Superior temporal gyrus (tissue), 1 donor: ENCODE measurements at regions not wholly inside any gene's neighbourhood (a gene's known extent, or its start where the extent isn't known, plus 50 kb on each side); places are given as distances from the start of the nearest gene placed in this dataset.

Experiments used
- DNase-seq: peaks from one replicate; pipeline ENCODE4 v3.0.0-alpha.2; 2016; ENCODE audit errors: extremely low spot score

DNA sequence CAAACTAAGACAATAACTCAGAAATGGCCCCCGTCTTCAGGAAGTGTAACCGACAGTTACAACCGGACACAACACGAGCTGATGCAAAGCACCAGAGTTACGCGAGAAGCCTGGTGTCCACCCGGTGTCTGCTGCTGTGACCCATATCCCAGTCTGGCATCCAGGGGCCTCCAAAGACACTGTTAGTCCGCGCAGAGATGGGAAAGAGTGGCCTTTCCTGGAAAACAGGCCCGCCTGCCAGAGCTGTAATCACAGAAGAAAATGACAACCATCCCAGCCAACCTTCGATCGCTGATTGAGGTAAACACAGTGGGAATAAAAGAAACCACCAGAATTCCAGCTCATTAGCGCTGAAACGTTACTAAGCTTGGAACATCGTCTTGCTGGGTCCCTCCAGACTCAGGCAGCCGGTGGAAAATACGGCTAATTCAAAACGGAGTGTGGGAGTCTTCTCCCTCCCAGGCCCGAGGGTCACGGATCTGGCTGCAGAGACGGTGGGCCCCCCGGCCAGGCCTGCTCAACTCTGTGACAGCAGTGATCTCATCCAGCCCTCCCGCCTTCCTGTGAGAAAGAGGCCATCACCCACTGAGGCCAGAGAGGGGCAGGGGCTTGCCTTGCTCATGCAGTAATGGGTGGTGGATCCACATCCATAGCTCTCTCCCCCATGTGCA, 273.9 kb upstream of the RTL1 start:
- no peak for DNase-seq

DNA sequence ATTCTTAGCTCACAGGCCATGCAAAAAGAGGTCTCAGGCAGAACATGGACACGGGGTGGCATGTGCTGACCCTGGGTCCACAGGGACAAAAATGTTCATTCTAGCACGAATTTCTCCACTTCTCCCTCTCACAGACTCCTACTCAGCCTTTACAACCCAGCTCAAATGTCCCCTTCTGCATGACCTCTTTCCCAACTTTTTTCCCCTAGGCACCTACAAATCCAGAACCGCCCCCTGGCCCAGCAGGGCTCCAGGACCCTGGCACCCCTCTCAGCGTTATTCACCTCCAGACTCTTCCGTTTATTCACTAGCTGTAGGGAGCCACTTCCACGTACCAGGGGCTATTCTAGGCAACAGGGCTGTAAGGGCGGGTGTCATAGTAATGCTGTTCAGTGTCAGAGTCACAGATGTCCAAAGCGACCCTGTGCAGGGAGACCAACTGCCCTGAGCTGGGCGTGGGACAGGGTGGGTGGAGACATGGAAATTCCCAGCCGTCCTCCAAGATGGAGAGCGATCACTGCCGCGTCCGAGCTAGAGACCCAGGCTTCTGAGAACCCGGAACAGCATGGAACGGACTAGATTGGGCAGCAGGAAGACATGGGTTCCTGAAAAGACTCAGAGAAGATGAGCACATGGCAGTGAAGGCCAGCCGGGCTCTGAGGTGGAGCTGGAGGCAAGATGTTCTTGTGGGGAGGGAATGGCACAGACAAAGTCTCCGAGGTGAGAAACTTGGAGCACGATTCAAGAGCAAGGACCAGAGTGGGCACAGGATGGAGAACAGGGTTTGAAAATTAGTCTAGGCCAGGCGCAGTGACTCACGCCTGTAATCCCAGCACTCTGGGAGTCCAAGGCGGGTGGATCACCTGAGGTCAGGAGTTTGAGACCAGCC, 274.9 kb upstream of the RTL1 start:
- no peak for DNase-seq

DNA sequence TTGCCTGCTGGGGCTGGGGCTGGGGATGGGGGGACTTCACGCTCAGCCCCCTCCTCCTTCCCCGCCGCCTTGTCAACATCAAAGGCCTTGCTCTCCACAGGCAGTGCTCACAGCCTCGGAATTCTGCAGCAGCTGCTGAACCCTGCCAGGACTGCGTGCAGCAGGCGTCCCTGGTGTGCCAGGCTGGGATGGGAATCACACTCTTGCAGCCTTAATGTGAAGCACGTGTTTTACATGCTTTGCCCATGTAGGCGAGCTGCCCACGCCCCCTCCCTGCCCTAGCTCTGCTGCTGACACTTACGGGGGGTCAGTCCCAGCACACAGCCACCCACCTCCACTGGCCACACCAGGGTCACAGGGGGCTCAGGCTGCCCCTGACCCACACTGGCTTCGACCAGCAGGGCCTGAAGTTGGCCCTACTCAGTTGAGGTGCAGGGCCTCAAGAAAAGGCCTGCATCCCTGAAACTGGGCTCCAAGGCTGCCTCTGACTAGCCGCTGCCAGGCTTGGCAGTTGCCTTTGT, 276.2 kb upstream of the RTL1 start:
- no peak for DNase-seq

DNA sequence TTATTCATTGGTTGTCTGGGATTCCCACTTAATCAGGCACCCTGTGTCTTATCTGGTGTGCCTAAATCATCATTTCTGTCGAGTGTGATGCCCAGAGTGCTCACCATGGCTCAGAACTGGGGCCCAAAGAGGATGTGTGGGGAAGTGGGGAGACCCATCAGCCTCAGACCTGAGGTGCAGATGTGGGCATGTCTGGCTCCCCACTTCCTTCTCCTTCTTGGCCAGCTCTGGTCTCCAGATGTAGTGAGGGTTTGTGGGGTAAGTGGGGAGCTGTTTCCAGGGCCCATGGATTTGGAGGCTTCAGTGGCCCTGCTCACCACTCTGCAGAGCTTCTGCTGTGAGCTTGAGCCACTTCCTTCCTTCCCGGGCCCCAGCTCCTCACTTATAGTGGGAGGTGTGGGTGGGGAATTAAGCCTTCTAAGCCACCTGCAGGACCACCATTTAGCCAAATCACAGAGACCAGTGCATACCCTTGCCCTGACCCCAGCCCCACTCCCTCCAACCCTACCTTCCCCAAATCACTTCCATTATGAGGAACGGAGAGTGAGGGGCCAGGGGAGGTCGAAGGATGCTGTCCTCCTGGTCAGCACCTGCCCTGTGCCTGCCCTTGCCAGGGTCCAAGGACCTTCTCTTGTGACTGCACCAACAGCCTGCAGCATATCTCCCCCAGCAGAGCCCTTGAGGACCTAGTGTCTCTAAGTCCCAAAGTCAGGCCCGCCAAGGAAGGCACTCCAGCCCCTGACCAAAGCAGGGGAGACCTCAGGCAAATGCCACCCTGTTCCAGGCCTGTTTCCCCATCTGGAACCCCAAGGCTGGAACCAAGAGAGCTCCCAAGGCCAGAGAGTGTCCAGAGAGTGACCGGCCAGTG, 278.2 kb upstream of the RTL1 start:
- DNase-seq = no peak

DNA sequence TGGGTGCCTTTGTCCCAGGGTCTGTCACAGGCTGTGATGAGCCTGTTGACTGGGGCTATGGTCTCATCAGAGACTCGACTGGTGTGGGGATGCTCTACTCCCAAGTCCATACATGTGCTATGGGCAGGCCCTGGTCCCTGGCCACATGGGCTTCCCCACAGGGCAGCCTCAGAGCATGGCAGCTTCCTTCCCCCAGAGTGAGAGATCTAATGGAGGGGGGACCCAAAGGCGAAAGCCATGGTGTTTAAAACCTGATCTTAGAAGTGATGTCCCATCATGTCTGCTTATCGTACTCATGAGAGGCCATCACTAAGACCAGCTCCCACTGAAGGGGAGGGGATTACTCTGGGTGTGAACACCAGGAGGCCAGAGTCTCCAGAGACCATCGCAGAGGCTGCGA, 279.0 kb upstream of the RTL1 start:
- no peak for DNase-seq

DNA sequence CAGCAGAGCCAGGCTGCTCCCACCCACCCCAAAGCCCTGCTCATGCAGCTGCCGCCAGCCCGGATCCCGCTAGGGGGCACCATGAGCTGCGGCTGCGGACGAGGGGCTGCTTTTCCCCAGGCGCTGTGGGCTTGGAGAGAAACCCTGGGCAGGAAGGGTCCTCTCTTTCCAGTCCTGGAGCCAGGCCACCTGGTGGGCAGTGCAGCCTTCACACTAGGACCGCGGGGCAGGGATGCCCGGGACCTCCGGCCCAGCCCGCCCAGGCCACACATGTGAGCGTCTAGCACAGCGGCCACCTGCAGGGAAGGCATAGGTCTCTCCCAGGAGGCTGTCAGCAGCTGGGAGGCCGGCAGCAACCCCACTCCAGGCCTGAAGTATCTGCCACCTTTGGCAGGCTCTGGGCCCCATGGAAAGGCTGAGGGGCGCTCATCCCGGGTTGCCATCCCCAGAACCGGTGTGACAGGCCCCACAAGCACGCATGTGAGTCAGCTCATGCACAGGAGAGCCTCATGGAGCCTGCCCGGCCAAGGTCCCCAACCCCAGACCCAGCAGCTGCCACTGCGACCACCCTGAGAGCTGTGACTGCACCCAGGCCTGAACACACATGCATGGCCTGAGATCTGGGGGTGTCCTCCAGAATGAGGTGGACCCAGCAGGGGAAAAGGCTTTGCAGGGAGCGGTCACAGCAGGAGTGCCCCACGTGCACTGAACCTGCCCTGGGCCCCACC, 280.0 kb upstream of the RTL1 start:
- DNase-seq = no peak

DNA sequence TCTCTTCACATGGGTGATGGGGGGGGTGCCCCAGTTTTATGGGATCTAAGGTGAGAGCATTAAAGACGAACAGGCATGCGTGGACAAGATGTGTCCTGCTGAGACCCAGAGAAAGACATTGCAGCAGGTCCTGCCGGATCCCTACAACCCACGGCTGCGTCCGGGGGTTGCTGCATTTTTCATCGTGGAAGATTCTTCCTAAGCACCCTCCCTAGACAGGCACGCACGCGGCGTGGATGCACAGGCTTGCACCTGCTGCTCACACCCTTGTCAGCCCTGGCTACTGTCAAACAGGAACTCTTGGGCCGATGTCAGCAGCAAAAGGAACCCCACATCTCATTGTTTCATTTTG, 280.6 kb upstream of the RTL1 start:
- DNase-seq = no peak

DNA sequence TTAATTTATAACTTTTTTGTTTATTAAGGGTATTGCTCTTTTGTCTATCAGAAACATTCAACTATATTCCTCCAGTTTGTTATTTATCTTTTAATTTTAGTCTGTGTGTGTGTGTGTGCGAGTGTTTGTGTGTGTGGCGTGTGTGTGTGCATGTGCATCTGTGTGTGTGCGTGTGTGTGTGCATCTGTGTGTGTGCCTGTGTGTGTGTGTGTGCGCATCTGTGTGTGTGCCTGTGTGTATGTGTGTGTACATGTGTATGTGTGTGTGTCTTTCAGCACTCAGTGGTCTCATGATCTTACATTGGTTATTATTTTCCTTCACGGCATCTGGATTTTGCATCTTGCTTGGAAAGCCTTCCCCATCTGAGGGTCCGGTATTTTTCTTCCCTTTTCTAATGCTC, 281.1 kb upstream of the RTL1 start:
- no peak for DNase-seq

DNA sequence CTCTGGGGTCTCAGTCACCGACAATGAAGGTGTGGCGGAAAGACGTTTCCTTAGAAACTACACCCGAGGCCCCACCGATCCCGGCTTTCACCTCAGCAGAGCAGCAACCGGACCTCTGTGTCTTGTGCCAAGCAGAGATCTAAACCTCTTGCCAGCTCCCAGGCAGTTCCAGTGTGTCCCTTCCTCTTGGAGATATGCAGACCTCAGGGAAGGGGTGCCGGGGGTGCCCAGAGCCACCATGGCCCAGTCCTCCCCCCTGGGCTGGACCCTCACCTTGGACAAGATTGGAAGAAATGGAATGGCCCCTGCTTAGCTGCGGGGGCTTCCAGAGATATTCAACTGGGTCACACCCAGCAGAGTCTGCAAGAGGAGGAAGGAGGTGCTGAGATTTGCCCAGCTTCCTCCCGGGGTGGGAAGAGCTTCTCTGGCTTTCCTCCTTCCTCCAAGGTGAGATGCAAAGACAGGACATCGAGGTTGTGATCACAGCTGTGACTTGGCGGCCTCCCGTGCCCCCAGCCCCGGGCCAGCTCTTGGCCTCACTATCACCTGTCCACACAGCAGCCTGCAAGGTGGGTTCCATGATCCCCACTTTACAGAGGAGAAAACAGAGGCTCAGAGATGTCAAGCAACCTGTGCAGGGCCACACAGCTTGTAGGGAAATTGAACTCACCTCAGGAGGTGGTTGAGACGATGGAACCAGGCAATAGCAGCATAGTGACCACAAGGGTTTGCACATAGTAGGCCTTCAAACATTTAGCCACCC, 281.7 kb upstream of the RTL1 start:
- DNase-seq = no peak

DNA sequence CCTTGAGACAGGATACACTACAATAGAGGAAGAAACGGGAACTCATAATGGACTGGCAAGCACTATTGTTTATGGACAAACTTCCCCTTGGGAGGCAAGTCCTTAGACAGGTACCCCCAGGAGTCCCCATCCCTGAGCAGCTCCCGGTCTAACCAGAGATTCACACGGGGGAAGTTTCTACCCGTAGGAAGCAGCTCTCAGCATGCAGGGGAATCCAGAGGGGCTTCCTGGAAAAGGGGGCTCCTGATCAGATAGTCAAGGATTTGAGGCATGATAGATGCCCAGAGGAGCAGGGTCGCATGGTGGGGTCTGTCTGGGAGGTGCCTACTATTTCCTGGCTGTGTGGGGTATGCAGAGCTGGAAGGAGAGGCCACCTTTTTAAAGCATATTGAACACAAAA, 282.4 kb upstream of the RTL1 start:
- no peak for DNase-seq

DNA sequence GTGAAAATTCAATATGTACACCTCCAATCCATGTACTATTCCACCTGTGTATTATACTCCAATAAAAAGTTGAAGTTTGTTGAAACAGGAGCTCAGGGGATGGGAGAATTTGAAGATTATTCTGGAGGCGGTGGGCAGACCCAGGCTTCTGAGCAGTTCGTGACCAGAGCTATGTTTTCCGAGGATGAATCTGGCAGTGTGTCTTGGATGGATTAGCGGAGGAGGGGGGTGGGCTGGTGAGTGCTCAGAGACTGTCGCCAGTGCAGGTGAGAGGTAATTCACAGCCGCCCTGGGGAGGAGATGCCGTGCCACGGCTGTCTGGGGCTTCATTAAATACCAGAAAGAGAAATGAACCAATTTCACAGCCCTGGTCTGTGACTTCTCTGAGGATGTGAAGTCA, 283.0 kb upstream of the RTL1 start:
- no peak for DNase-seq

DNA sequence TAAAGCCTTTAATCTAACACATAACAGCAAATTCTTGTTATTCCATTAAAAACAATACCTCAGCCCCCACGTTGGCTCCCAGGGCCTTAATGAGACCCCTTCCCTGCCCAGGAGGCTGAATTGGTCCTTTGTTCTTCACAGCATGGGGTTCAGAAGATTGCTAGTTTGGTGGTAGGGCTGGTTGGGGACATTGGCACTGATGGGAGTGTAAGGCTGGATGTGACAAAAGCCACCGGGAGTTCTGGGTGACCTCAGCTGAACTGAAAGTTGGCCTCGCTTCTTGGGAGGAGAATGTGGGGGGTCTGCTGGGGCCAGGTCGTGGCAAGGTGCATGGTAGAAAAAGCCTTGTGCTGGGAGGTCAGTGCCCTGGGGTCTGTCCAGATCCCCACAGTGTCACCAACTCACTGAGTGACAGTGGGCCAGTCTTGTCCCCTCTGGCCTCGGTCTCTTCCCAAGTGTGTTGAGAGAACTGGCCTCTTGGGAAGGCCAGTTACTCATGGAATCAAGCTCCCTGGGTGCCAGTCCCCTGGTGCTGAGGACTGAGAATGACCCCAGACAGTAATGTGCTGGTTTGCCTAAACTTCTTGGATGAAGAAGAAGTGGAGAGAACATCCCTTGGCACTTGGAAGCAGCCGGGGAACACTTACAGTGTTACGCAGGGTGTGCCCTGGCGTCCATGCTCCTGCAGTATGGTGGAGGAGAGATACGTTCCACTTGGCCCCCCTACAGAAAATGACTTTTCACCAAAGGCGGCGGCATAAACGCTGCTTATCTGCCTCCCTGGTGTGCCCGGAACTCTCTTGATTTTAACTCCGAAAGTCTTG, 283.7 kb upstream of the RTL1 start:
- DNase-seq = no peak

DNA sequence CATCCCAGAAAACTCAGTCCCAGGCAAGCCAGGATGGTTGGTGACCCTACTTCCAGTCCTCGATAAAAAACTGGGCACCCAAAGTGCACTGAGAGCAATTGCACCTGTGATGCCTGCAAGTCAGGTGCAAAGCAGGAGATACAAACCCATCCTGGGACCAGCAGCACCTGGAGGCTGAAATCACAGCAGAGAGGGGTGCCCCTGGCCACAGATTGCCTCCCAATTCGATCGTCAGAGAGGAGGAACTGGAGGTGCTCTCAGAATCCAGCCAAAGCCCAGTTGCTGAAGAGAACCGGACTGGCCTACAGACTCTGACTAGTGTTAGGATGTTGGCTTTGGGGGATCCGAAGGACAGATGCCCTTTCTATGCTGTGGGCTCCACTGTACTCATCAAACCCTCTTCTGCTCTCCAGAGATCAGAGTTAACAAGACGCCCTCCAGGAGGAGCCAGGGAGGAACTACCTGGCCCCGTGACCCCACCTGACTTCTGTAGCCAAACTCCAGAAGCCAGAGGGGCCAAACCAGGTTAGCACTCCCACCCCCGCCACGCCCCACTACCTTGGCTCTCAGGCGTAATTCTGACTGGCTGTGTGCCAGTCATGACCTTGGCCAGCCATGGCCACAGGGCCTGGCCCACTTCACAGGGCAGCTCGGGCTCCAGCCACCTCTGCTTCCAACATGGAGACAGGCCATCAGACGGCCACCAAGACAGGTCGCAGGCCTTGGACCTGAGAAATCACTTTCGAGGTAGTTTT, 284.5 kb upstream of the RTL1 start:
- no peak for DNase-seq

DNA sequence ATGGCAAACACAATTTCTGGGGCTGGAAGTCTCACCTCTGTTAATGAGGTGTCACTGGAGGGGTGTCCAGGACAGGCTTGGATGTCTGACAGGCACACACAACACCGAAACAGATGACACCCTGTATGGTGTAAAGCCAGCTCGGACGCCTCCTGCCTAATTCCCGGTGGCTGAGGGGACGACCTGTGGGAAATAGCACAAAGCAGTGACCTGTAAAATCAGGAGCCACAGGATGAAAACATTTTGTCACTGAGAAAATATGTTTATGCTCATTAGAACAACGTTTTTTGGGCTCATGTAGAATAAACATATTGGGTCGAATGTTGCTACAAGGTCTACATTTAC, 285.0 kb upstream of the RTL1 start:
- no peak for DNase-seq

DNA sequence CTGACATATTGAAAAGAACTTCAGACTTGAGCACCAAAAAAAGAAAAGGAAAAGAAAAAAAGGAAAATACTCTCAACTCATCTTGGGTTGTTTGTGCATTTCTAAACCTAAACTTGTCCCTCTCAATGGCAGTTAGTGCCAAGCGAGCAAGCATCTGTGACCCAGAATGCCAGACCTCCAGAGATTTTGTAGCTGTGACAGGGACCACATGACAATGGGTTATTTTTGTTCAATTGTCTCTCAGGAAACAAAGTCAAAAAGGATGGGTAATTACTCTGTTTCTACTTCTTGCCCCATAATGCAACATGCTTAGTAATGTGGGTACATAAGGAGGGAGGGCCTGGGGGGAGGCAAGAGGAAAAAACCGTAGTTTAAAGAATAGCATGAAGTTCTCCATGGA, 285.7 kb upstream of the RTL1 start:
- no peak for DNase-seq

DNA sequence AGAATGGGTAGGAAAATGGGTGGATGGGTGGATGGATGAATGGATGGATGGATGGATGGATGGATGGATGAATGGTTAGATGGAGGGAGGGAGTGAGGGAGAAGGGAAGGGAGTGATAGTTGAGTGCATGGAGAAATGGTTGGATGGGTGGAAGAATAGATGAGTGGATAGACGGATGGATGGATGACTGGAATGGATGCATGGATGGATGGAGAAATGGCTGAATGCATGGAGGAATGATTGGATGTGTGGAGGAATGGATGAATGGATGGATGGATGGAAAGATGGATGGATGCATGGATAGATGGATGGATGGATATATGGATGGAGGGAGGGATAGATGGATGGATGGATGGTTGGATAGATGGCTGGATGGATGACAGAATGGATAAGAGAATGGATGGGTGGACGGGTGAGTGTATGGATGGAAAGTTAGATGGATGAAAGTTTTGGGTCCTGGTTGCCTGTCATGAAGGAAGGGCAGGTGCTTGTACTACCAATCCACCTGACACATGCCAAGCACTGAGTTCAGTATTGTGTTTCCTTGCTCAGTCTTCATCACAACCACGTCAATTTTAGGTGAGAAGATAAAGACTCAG, 286.5 kb upstream of the RTL1 start:
- no peak for DNase-seq

DNA sequence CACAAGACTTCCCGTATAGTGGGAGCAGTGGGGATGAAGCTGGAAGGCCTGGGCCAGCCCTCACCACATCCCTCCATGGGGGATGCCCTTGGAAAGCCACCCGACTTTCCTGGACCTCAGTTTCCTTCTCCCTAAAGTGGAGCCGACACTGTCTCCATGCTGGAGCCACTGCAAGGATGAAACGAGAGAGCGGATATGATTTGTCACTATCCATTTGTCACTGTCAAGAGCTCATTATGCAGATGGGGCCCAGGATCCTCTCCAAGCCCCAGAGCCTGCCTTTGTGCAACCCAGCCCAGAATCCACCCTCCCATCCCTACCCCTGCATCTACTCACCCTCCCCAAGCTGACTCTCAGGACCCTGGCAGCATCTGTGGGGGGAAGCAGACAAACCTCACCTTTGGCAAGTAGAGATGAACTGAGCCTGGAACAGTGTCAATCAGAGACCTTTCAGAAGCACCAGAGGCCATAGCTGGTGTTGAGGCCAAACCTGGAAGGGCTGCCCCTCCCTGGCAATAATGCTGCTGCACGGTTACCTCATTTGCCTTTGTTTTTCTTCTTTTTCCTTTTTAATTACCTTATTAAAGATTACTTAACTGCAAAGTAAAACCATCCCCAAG, 287.7 kb upstream of the RTL1 start:
- no peak for DNase-seq
